ENCODE measurements at regions not wholly inside any gene's neighbourhood (a gene's known extent, or its start where the extent isn't known, plus 50 kb on each side); places are given as distances from the start of the nearest gene placed in this dataset.

DNA sequence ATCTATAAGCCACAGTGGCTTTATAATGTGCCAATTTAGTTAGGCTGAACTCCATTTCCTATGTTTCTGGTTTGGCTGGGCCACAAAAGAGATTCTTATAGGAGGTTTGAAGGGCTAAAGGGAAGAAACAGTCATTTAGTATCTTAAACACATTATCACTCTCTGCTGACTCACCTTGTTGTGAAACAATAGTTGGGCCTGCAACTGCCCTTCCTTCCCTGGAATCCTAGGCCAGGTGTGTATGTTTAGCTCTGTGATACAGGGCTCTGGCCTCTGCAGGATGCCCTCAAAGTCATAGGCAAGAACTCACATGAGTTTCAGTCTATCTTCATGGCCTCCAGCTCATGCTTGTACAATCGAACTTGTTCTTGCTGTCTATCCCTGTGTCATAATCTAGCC, 400.0 kb upstream of the CELF4 start (continued):
- TF ChIP-seq, protein P1, sequence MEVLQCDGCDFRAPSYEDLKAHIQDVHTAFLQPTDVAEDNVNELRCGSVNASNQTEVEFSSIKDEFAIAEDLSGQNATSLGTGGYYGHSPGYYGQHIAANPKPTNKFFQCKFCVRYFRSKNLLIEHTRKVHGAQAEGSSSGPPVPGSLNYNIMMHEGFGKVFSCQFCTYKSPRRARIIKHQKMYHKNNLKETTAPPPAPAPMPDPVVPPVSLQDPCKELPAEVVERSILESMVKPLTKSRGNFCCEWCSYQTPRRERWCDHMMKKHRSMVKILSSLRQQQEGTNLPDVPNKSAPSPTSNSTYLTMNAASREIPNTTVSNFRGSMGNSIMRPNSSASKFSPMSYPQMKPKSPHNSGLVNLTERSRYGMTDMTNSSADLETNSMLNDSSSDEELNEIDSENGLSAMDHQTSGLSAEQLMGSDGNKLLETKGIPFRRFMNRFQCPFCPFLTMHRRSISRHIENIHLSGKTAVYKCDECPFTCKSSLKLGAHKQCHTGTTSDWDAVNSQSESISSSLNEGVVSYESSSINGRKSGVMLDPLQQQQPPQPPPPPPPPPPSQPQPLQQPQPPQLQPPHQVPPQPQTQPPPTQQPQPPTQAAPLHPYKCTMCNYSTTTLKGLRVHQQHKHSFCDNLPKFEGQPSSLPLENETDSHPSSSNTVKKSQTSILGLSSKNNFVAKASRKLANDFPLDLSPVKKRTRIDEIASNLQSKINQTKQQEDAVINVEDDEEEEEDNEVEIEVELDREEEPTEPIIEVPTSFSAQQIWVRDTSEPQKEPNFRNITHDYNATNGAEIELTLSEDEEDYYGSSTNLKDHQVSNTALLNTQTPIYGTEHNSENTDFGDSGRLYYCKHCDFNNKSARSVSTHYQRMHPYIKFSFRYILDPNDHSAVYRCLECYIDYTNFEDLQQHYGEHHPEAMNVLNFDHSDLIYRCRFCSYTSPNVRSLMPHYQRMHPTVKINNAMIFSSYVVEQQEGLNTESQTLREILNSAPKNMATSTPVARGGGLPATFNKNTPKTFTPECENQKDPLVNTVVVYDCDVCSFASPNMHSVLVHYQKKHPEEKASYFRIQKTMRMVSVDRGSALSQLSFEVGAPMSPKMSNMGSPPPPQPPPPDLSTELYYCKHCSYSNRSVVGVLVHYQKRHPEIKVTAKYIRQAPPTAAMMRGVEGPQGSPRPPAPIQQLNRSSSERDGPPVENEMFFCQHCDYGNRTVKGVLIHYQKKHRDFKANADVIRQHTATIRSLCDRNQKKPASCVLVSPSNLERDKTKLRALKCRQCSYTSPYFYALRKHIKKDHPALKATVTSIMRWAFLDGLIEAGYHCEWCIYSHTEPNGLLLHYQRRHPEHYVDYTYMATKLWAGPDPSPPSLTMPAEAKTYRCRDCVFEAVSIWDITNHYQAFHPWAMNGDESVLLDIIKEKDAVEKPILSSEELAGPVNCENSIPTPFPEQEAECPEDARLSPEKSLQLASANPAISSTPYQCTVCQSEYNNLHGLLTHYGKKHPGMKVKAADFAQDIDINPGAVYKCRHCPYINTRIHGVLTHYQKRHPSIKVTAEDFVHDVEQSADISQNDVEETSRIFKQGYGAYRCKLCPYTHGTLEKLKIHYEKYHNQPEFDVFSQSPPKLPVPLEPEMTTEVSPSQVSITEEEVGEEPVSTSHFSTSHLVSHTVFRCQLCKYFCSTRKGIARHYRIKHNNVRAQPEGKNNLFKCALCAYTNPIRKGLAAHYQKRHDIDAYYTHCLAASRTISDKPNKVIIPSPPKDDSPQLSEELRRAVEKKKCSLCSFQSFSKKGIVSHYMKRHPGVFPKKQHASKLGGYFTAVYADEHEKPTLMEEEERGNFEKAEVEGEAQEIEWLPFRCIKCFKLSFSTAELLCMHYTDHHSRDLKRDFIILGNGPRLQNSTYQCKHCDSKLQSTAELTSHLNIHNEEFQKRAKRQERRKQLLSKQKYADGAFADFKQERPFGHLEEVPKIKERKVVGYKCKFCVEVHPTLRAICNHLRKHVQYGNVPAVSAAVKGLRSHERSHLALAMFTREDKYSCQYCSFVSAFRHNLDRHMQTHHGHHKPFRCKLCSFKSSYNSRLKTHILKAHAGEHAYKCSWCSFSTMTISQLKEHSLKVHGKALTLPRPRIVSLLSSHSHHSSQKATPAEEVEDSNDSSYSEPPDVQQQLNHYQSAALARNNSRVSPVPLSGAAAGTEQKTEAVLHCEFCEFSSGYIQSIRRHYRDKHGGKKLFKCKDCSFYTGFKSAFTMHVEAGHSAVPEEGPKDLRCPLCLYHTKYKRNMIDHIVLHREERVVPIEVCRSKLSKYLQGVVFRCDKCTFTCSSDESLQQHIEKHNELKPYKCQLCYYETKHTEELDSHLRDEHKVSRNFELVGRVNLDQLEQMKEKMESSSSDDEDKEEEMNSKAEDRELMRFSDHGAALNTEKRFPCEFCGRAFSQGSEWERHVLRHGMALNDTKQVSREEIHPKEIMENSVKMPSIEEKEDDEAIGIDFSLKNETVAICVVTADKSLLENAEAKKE (CRISPR knock-in tag; IDR thresholded peaks at IDR 0.05) = no peak

DNA sequence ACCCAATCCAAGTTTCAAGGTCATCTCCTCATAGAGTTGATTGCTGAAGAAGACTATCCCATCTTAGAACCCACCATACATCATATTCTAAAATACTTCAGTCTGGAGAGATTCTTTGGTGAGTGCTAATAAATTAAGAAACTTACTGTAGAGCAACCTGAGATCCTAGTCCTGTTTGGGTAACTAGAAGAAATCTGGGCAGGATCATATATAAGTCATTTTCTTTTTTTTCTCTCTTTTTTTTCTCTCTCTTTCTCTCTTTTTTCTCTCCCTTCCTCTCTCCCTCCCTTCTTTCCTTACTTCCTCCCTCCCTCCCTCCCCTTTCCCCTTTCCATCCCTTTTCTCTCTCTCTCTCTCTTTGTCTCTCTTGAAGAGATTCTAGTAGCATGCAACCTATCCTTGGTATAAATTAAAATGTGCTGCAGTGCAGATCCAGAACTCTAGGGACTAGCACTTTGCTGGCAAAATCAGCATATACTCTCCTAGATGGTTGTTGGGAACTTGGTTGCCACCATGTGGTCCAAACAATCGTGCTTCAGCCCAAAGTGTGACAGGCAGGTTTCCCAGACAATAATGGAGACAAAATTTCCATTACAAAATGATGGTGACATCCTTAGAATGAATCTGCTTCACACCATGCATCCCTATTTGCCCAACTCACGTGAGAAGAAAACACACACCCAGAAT, 399.4 kb upstream of the CELF4 start:
- H3K4me2 ChIP-seq = no peak overlapping the region
- no peaks in the 10 kb centered on the region for H3K4me1 Mint-ChIP-seq
- H3K27ac Mint-ChIP-seq = no peak overlapping the region
- 0 out of 2 replicates have a peak overlapping the region, but pooled peaks have one; percentile 32 for H2AFZ ChIP-seq
- no peak overlapping the region for H3K4me3 Mint-ChIP-seq
- no peak for ATAC-seq
- H3F3A ChIP-seq (replicated peaks; ENCODE audit: low read depth) = no peaks in the 10 kb centered on the region
- no peaks in the 10 kb centered on the region for H3K9me3 Mint-ChIP-seq
- no peak overlapping the region for H3K27ac ChIP-seq (ENCODE audit: low read depth)
- no peak overlapping the region for H3K4me3 ChIP-seq
- H3K9me2 ChIP-seq (ENCODE audit: insufficient read depth) = 0 out of 2 replicates have a peak, but pooled peaks cover 5% of the 10 kb centered on the region
- DNase-seq (ENCODE audit: low spot score) = peak; percentile 19
- no peaks in the 10 kb centered on the region for H3K36me3 Mint-ChIP-seq (ENCODE audit: low read depth)
- TF ChIP-seq, protein P2, sequence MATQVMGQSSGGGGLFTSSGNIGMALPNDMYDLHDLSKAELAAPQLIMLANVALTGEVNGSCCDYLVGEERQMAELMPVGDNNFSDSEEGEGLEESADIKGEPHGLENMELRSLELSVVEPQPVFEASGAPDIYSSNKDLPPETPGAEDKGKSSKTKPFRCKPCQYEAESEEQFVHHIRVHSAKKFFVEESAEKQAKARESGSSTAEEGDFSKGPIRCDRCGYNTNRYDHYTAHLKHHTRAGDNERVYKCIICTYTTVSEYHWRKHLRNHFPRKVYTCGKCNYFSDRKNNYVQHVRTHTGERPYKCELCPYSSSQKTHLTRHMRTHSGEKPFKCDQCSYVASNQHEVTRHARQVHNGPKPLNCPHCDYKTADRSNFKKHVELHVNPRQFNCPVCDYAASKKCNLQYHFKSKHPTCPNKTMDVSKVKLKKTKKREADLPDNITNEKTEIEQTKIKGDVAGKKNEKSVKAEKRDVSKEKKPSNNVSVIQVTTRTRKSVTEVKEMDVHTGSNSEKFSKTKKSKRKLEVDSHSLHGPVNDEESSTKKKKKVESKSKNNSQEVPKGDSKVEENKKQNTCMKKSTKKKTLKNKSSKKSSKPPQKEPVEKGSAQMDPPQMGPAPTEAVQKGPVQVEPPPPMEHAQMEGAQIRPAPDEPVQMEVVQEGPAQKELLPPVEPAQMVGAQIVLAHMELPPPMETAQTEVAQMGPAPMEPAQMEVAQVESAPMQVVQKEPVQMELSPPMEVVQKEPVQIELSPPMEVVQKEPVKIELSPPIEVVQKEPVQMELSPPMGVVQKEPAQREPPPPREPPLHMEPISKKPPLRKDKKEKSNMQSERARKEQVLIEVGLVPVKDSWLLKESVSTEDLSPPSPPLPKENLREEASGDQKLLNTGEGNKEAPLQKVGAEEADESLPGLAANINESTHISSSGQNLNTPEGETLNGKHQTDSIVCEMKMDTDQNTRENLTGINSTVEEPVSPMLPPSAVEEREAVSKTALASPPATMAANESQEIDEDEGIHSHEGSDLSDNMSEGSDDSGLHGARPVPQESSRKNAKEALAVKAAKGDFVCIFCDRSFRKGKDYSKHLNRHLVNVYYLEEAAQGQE (IDR thresholded peaks at IDR 0.05; ENCODE audit: unreplicated experiment) = no peak
- TF ChIP-seq, protein P3, sequence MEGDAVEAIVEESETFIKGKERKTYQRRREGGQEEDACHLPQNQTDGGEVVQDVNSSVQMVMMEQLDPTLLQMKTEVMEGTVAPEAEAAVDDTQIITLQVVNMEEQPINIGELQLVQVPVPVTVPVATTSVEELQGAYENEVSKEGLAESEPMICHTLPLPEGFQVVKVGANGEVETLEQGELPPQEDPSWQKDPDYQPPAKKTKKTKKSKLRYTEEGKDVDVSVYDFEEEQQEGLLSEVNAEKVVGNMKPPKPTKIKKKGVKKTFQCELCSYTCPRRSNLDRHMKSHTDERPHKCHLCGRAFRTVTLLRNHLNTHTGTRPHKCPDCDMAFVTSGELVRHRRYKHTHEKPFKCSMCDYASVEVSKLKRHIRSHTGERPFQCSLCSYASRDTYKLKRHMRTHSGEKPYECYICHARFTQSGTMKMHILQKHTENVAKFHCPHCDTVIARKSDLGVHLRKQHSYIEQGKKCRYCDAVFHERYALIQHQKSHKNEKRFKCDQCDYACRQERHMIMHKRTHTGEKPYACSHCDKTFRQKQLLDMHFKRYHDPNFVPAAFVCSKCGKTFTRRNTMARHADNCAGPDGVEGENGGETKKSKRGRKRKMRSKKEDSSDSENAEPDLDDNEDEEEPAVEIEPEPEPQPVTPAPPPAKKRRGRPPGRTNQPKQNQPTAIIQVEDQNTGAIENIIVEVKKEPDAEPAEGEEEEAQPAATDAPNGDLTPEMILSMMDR (conservative IDR thresholded peaks at IDR 0.05; ENCODE audit: low read depth in 2 of 2) = peak in 1 of 2 experiments; percentile 16; a peak in 2 of 4 replicates
- H3K36me3 ChIP-seq (ENCODE audit: insufficient read depth) = no peaks in the 10 kb centered on the region
- H3K79me2 ChIP-seq (replicated peaks; ENCODE audit: insufficient read depth) = no peaks in the 10 kb centered on the region
- no peaks in the 10 kb centered on the region for H3K27me3 Mint-ChIP-seq (ENCODE audit: insufficient read depth, low read depth, poor library complexity)
- no peaks in the 10 kb centered on the region for H3K4me1 ChIP-seq (ENCODE audit: insufficient read depth)
- H4K20me1 ChIP-seq (replicated peaks; ENCODE audit: insufficient read depth) = no peaks in the 10 kb centered on the region
- no peaks in the 10 kb centered on the region for H3K27me3 ChIP-seq (ENCODE audit: insufficient read depth)

Data from GM23338 (cell line).